NCI-H2171 (cell line): ENCODE measurements at regions not wholly inside any gene's neighbourhood (a gene's known extent, or its start where the extent isn't known, plus 50 kb on each side); places are given as distances from the start of the nearest gene placed in this dataset.
"Not testable (repeated sequence)": the region's sequence is repeated elsewhere in the genome, so short reads cannot be mapped to it uniquely, and the experiment has no call there.

Experiments
- DNase-seq: peaks from one replicate; lab custom pipeline; 2025; lab: John Stamatoyannopoulos, UW

DNA sequence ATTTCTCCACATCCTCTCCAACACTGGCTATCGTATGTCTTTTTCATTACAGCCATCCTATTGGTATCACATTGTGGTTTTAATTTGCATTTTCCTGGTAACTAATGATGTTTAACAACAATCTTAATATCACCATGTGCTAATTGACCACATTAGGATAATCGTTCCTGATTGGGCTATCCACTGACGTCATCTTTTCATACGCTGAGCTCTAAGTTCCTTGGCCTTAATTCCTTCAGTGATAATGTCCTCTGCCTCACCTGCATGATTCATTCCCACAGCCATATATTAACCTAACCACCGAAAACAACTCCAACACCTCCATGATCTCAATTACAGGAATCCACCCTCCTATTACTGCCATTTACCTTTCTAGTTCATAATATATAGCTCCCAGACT lies 547.9 kb upstream of the BRINP1 start:
- no peak for DNase-seq

DNA sequence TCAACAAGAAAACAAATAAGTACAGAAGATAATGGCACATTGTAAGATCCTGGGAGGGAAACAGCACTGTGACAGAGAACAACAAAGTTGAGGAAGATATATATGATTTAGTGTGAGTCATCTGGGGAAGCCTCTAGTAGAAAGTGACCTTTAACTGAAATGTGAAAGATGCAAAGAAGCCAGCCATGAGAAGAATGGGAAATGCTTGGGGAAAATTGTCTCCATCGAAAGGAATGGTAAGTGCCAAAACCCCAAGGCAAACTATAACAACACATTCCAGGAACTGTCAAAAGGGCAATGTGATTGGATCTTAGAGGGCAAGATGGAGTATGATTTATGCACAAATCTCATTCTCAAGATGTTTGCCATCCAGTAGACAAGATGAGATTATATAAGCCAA lies 537.8 kb upstream of the BRINP1 start:
- no peak for DNase-seq

DNA sequence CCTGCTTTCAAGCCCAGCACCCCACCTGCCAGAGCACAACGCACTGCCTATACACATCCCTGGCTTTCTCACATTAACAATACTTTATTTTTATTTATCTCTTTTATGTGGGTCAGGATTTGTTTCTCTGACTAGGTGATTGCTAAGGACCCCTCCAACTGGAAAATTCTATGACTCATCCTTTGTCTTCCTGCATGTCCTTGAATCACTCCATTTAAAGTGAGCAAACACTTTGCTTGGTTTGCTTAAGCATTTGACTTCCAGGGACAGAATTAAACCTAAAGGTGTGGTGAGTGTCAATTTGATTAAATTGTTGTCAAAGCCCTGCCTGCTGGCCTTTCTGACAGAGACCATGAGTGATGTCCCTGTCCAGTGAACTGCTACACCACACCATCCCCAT lies 536.5 kb upstream of the BRINP1 start:
- no peak for DNase-seq

DNA sequence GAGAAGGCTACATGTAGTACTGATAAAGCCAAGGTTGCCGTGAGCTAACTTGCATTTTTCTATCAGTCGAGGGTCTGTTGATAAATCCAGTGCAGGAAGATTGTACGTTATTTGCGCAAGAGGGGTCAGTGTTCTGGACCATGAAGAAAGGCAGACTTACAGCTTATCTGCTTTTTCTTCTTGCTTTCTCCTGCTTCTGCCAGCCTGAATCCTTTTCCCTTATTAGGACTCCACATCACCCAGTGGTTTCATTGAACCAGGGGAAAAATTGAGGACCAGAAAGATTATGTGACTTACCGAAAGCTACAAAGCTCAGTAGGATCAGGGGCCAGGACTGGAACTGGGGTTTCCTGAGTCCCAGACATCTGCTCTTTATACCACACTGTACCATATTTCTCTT lies 534.6 kb upstream of the BRINP1 start:
- no peak for DNase-seq

DNA sequence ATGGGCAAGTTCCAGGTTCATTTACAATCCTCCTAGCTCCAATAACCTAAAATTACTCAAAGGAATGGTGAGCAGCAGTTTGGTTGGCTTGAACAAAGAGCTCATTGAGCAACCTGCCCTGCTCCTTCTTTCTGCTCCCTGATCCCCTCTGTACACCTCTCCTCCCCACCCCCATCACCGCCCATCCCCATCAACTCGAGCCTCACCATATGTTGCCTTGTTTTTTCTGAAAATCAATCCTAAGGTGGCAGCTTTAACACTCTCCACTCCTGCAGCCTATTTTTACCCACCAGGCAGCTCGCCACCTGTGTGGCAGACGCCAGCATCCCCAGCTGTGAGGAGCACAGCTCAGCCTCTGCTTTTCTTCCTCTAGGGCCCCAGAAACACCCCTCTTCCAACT lies 533.4 kb upstream of the BRINP1 start:
- DNase-seq: peak; percentile 92

DNA sequence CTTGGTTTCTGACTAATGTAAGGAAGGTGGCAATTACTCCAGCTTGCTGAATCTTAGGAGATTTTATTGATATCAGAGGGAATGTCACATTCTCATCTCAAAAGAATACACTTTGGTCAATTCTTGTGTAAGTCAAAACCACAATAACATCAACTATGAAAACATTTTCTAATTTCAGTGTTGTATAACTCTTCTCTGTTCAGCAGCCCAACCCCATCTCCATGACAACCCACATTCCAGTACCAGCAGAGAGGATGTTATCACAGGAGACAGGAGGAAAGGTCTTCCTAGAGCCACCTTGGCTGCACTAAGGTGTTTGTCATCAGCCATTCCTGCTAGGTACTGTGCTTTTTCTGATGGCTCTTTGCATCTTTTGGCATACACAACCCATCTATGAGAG lies 529.1 kb upstream of the BRINP1 start:
- no peak for DNase-seq

DNA sequence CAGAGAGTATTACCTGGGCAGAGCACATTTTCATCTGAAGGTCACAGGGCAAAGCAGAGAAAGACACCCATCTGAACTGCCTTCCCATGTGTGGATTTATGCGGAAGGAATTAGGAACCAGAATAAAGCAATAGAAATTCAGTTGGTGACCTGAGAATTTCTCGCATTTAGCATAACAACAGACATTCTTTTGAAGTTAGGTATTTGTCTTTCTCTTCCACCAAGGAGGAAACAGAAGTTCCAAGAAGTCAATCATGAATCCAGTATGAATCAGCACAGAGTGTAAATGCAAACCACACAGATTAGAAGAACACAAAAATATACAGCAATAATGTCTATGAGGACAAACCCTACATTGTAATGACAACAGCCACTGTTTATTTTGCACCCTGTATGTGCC lies 515.2 kb upstream of the BRINP1 start:
- no peak for DNase-seq

DNA sequence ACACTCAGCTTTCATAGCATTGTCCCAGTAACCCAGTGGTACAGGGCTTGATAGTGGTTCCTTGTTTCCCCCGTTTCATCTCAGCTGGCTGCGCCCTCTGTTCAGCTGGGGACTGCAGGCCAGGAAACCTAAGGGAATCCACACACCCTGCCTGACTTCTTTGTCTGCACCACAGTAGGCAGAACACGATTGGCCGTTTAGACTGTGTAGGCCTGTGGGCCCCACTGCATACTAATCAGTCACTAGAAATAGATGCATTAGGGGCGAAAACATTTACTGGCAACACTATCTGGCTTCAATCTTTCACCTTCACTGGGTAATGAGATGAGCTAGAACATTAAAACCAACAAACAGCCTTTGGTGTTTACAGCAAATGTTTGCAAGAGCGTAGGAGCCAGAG lies 512.7 kb upstream of the BRINP1 start:
- DNase-seq: no peak

DNA sequence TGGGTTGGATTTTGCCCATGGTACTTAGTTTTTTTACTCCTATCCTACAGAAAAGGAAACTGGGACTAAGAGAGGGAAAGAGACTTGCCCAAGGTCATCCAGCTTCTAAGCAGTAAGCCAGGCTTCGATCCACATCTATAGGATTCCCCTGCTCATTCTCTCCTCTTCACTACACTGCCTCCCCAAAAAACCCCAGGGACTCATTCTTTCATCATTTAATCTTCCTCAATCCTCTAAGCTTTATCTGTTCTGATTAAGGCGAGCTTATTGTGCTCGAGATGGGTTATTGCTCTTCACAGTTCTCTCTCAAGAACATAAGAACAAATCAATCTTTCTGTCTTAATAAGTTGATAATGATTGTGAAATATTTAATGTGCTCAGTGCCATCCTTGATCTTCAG lies 511.1 kb upstream of the BRINP1 start:
- DNase-seq: no peak

DNA sequence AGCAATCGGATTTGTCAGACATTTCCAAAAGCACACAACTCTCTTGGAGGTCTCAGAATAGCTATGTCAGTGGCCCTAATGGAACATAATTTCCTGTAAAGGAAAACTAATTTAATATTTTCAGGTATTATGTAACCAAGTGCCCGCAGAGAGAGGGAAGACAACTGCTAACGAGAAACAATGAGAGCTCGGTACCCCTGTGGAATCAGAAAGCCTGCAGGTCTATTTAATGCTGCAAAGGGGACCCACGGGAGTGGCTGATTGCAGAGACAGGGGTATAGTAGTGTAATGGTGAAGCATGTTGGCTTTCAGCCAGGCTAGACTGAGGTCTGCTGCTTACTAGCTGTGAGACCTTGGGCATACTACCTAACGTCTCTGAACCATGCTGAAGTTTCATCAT lies 508.1 kb upstream of the BRINP1 start:
- DNase-seq: no peak

DNA sequence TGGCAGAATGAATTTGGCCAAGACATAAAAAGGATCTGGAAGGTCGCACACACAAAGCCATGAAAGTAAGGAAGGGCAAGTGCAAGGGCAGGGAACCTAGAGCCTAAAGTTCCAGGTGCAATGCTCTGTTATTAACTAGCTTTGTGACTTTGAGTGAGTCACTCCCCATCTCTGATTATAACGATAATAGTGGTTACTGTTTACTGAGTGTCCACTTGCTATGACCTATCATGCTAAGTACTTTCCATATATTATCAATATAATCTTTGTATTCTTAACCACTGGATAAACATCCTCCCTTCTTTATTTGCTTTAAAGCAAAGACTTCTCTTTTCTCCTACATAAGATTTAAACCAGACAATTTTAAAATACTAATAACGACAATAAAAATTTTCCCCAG lies 504.6 kb upstream of the BRINP1 start:
- no peak for DNase-seq

DNA sequence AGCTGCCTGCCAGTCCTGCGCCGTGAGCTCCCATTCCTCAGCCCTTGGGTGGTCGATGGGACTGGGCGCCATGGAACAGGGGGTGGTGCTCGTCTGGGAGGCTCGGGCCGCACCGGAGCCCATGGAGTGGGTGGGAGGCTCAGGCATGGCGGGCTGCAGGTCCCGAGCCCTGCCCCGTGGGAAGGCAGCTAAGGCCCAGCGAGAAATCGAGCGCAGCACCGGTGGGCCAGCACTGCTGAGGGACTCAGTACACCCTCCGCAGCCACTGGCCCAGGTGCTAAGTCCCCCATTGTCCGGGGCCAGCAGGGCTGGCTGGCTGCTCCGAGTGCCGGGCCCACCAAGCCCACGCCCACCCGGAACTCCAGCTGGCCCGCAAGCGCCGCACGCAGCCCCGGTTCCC lies 501.0 kb upstream of the BRINP1 start:
- not testable (repeated sequence) for DNase-seq

DNA sequence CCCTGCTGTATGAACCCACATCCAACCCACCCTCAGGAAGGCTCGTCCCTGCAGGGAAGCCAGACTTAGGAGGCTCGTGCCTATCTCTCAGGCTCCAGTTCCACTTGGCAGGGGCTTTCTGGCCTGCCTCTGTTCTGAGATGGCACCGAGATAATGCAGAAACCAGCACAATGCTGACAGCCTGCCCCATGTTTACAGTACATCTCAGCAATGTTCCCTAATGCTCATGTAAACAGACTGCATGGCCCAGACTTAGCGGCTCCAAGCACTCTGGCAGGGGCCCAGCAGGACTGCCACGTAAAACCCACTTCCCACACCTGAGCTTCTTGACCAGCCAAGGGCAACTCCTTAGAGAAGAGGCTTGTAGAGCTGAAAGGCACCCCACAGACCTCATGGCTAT lies 499.5 kb upstream of the BRINP1 start:
- DNase-seq: no peak

DNA sequence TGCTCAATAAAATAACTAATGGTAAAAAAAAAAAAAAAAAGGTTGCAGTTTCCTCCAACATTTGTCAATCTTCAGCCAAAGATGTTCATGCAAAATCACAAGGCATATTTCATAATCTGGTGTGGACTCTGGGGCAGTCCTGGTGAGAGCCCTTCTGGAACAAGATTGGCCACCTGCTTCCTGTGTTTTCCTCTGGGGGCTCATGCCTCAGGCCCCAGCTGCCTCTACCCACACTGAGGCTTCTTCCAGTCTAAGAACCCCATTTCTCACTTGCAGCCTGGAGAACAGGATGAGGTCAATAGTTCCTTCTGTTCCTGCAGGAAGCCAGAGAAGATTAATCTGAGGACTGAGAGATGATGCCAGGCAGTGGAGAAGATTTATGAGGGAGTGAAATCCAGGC lies 492.6 kb upstream of the BRINP1 start:
- no peak for DNase-seq

DNA sequence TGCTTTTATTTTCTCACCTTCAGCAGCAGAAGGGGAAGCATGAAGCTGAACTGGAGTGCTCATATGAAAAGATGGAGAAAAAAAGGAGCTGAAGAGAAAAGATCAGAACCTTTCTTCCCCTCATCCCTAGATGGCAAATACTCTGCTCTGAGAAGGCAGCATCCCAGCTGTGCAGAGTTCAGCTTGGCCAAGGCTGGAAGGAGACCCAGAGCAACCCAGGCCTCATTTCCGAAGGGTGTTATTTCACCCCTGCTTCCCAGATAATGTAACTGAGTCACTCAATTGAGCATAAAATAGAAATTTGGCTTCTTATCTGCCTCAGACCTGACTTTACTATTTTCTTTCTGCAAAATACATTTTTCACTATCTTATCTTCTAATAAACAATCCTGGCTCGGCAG lies 489.9 kb upstream of the BRINP1 start:
- no peak for DNase-seq

DNA sequence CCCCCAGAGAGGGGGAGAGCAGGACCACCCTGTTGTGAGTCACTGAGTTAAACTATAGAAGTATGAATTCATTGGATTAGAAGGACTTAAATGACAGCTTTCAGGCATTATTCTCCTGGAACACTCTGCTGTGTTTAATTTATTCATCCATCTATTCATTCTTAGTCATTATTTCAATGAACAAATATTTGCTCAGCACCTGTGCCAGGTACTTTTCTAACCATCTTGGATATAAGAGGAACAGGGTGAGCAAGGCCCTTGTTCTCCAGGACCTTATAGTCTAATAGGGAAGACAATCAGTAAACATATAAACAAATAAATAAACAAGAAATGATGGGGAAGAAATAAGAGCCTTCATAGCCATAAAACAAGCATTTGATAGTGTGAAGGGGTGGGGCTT lies 483.9 kb upstream of the BRINP1 start:
- no peak for DNase-seq

DNA sequence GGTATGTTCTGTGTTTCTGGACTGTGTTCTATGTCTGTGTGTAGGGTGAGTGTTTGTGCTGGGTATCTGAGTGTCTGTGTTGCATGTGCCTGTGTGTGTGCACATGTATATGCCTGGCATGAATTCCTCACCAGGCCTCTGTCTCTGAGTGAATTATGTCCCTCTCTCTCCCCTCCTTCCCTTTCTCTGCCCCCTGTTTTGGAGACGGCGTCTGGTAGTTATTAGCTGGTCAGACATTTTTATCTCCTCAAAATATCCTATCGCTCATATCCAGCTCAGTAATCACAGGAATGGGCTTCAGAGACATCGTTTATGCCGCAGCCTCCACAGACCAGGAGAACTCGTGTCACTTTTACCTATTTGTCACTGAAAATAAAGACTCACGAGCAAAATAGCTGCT lies 483.2 kb upstream of the BRINP1 start:
- no peak for DNase-seq

DNA sequence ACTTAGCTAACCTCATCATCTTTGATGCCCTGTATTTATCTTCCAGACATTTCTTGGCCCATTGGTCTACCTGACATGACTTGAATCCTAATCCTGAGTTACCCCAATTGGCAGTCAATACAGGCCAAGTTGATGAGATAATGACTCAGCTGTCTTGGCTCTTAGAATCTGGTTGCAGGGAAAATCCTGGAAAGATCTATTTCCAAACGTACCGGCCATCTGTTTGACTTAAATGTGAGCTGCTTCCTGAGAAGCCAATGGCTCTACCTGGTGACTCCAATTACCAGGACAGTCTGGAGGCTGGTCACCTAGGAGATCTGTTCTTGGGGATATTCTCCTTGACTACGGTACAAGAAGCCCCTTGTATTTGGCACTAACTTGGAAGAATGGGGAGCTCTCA lies 475.2 kb upstream of the BRINP1 start:
- no peak for DNase-seq

DNA sequence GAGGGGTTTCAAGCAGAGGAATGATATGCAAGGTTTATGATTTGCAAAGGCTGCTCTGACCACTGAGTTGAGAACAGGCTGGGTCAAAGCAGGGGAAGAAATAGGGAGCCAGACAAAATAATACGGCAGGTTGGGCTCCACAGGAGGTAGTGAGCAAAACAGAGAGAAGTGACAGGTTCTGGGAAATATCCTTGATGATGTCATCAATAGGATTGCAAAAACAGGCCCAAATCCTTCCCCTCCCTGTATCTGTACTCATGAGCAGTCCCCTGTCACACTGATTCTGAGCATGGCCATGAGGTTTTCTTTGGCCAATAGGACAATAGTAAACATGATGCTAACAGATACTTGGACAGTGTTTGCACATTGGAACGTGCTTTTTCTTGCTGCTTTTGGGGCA lies 471.8 kb upstream of the BRINP1 start:
- no peak for DNase-seq

DNA sequence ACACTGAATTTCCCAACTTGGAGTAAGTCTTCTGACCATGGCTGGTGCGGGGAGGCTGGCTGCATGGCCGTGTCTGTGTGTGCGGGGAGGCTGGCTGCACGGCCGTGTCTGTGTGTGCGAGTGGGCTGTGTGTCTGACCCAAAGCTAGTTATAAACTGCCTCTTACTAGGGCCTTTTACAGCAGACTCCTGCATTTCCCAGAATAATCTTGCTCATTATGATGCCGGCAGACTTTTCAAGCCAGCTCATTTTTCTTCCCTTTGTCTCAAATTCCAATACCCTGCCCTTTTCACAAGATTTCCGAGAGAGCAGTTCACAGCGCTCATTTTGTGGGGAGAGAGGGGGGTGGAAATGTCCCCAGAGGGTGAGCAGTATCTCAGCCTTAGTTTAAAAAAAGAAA lies 470.7 kb upstream of the BRINP1 start:
- no peak for DNase-seq

DNA sequence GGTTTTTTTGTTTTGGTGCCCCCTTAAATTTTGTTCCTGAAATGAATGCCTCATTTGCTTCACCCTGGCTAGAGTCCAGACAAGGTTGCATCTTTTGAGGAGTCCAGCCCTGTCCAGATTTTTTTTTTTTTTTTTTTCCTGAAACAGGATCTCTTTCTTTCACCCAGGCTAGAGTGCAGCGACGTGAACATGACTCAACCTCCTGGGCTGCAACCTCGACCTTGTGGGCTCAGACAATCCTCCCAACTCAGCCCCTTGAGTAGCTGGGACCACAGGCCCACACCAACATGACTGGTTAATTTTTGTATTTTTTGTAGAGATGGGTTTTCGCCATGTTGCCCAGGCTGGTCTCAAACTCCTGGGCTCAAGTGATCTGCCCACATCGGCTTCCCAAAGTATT lies 469.0 kb upstream of the BRINP1 start:
- no peak for DNase-seq

DNA sequence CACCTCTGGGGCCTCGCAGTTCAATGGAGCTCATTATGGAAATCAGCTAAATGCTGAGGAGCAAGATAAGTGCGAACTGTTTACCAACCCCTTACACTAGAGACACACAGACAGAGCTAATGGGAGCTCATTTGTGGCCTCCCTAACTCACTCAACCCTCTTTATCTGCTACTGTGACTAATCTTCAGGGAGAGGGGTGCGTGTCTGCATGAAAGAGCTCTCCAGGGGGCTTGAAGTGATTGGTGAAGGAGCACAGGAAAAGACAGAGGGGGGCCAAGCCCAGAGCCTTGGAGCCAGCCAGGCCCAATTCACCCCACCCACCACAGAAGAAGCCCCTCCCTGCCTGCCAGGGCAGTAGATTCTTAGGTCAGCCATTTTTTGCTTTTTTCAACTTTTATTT lies 466.8 kb upstream of the BRINP1 start:
- DNase-seq: no peak

DNA sequence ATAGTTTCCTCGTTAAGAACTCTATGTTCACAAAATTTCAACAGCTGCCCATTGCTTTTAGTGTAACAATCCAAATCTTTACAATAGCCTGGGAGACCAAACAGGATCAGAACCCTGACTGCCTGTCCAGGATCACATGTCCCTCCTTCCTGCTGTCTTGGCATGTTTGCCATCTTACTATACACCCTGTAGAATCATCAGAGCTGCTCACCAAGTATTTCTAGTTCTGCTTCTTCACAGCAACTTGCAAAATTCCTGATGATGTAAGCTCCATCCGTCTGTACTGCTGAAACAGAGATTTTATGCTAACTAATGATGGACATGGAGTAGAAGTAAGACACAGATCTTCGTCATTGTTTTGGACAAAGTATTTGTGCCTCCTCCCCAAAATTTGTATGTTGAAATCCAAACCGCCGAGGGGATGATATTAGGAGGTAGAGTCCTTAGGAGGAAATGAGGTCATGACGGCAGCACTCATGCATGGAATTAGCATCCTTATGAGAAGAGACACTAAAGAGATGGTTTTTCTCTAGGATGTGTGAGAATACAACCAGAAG lies 464.9 kb upstream of the BRINP1 start:
- DNase-seq: no peak

DNA sequence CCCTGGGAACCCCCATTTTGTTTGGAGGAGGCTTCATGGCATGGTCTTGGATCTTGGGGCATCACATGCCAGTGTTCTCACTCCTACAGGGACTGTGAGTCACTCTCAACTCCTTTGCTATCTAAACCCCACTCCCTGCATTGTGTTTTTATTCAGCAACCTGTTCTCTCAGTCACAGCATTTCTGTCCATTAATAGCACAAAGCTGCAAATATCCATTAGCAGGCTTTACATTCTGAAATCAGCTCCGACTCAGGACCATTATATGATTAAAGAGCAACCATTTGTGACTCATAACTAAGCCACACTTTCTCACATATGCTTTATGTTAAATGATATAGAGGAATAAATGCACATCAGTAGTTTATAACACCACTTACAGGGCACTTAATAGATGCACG lies 462.1 kb upstream of the BRINP1 start:
- DNase-seq: no peak

DNA sequence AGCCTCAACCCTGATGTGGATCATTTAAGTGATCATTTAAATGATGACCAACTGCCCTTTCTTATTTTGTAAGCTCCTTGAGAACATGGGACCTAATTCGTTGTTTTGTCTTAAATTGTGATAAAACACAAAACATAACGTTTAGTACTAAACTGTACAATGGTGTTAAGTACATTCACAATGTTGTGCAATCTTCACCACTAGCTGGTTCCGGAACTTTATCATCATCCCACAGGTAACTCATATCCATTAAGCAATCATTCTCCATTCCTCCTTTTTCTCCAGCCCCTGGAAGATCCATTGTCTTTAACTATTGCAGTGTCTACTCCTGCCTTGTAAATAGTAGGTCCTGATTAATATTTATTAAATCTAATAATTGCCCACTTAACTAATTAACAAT lies 460.5 kb upstream of the BRINP1 start:
- no peak for DNase-seq
